Activated CD8-positive, alpha-beta T cell treated with anti-CD3 and anti-CD28 coated beads for 36 hours (primary cell): ENCODE measurements at regions not wholly inside any gene's neighbourhood (a gene's known extent, or its start where the extent isn't known, plus 50 kb on each side); places are given as distances from the start of the nearest gene placed in this dataset.
"Not testable (repeated sequence)": the region's sequence is repeated elsewhere in the genome, so short reads cannot be mapped to it uniquely, and the experiment has no call there.

ENCODE experiments used
- ATAC-seq: fragments of 200-7000 bp; cut with Tn5 transposase; one replicate; pipeline ENCODE4 v1.10.0; 2021; ENCODE audit warnings: mild to moderate bottlenecking, moderate library complexity
- CTCF ChIA-PET: fragments of 350-600 bp; sonication (Branson Sonifier 250); formaldehyde crosslinking; loops from one replicate; lab custom pipeline; 2021; ENCODE audit warnings: antibody characterized with exemption; lab: Charles Lee
- POLR2A ChIA-PET: fragments of 350-600 bp; sonication (Branson Sonifier 250); formaldehyde crosslinking; loops from one replicate; lab custom pipeline; 2021; ENCODE audit warnings: antibody characterized with exemption; lab: Charles Lee
- DNase-seq: peaks from one replicate; pipeline ENCODE4 v3.0.0-alpha.2; 2020
- H3K27ac Mint-ChIP-seq: one replicate; pipeline ENCODE4 v1.8.0; 2021; ENCODE audit warnings: mild to moderate bottlenecking, mixed read lengths
- H3K27me3 Mint-ChIP-seq: one replicate; pipeline ENCODE4 v1.8.0; 2021; ENCODE audit warnings: mixed read lengths
- H3K36me3 Mint-ChIP-seq: one replicate; pipeline ENCODE4 v1.8.0; 2021; ENCODE audit warnings: low read depth, mixed read lengths
- H3K4me1 Mint-ChIP-seq: one replicate; pipeline ENCODE4 v1.8.0; 2021; ENCODE audit warnings: low read depth, mixed read lengths
- H3K4me3 Mint-ChIP-seq: one replicate; pipeline ENCODE4 v1.8.0; 2021; ENCODE audit warnings: mild to moderate bottlenecking, moderate library complexity, mixed read lengths
- H3K9me3 Mint-ChIP-seq: one replicate; pipeline ENCODE4 v1.8.0; 2021; ENCODE audit warnings: mixed read lengths
- intact Hi-C: fragments of 100-400 bp; cut with micrococcal nuclease; formaldehyde crosslinking; loops from one replicate; pipeline ENCODE4 v1.10.0; 2022
- TF ChIP-seq, protein P1 (sequence below): fragments of 200-600 bp; IDR thresholded peaks from one replicate; pipeline ENCODE4 v1.8.0; 2022; ENCODE audit warnings: antibody characterized with exemption, mild to moderate bottlenecking

DNA sequence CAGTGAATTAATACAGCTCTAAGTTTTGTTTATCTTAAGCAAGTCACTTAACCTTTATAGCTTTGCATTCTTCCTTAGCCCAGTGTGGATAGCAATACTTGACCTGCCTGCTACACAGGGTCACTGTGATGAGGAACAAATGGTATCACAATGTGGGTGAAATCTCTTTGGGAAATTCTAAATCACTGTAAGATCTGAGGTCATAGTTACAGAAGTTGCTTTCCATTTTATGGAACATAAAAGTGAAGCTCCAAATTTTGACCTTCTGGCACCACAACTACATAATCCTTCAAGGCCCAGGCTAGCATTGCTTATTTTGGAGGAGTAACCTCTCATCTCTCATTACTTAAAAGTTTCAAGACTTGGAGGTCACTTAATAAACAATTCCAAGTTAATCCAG, 227.7 kb downstream of the USP46 start:
- ATAC-seq = no peak
- H3K9me3 Mint-ChIP-seq = no peaks in the 10 kb centered on the region
- ChIA-PET POLR2A (no interaction called here), CTCF (no interaction called here)
- DNase-seq = no peak
- H3K36me3 Mint-ChIP-seq = no peaks in the 10 kb centered on the region
- H3K4me3 Mint-ChIP-seq = no peak overlapping the region
- H3K27me3 Mint-ChIP-seq = peaks cover 6% of the 10 kb centered on the region
- no peak overlapping the region for H3K27ac Mint-ChIP-seq
- no peaks in the 10 kb centered on the region for H3K4me1 Mint-ChIP-seq
- TF ChIP-seq, protein P1, sequence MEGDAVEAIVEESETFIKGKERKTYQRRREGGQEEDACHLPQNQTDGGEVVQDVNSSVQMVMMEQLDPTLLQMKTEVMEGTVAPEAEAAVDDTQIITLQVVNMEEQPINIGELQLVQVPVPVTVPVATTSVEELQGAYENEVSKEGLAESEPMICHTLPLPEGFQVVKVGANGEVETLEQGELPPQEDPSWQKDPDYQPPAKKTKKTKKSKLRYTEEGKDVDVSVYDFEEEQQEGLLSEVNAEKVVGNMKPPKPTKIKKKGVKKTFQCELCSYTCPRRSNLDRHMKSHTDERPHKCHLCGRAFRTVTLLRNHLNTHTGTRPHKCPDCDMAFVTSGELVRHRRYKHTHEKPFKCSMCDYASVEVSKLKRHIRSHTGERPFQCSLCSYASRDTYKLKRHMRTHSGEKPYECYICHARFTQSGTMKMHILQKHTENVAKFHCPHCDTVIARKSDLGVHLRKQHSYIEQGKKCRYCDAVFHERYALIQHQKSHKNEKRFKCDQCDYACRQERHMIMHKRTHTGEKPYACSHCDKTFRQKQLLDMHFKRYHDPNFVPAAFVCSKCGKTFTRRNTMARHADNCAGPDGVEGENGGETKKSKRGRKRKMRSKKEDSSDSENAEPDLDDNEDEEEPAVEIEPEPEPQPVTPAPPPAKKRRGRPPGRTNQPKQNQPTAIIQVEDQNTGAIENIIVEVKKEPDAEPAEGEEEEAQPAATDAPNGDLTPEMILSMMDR = no peak
- intact Hi-C loops = no loop called here

DNA sequence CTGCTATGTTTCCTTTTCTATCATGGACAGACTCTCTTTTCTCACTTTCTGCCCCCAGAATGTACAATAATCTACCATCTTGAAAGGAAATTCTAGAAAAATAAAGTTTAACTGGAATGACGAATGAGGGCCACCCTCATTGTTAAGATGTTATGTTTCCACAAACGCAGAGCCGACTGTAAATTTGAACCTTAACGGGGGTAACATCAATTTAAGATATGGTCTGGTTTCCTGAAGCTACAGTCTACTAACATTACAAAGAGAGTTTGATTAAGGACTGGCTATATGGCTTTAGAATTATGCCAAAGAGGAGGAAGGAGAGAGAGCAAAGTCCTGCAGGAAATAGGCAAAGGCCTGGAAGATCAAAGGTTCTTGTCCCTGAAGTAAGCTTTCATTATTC, 227.2 kb downstream of the USP46 start:
- Mint-ChIP-seq H3K27me3 (peaks cover 7% of the 10 kb centered on the region), H3K4me1 (no peaks in the 10 kb centered on the region), H3K36me3 (no peaks in the 10 kb centered on the region), H3K27ac (no peak overlapping the region), H3K9me3 (no peaks in the 10 kb centered on the region), H3K4me3 (no peak overlapping the region)
- no peak for ATAC-seq
- DNase-seq = no peak
- CTCF ChIA-PET = no interaction called here
- intact Hi-C loops = no loop called here
- POLR2A ChIA-PET = no interaction called here
- TF ChIP-seq, protein P1 = no peak

DNA sequence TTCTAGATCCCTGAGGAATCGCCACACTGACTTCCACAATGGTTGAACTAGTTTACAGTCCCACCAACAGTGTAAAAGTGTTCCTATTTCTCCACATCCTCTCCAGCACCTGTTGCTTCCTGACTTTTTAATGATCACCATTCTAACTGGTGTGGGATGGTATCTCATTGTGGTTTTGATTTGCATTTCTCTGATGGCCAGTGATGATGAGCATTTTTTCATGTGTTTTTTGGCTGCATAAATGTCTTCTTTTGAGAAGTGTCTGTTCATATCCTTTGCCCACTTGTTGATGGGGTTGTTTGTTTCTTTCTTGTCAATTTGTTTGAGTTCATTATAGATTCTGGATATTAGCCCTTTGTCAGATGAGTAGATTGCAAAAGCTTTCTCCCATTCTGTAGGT, 216.6 kb downstream of the USP46 start:
- intact Hi-C loops, H3K27ac Mint-ChIP-seq, H3K36me3 Mint-ChIP-seq, H3K9me3 Mint-ChIP-seq, ATAC-seq, H3K27me3 Mint-ChIP-seq, DNase-seq, POLR2A ChIA-PET, H3K4me1 Mint-ChIP-seq, CTCF ChIA-PET, H3K4me3 Mint-ChIP-seq: not testable (repeated sequence)

DNA sequence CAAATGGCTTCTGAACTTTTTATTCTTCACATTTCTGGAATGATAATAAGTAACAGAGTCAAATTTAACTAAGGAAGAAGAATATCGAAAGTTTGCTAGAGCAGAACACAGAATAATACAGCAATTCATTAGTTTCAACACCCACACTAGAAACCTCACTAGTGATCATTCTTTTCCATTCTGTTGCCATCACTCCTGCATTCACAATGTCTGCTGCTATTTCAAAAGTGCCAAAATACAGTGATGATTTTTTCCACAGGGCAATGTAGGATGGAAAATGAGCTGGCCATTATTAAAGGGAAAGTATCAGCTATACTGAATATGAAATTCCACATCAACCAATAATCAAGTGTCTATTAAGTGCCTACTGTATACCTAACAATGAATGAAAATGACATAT, 186.7 kb downstream of the USP46 start:
- ATAC-seq (no peak), DNase-seq (no peak)
- ChIA-PET POLR2A (no interaction called here), CTCF (no interaction called here)
- no peak overlapping the region for H3K27ac Mint-ChIP-seq
- TF ChIP-seq, protein P1 = no peak
- H3K4me3 Mint-ChIP-seq = no peak overlapping the region
- no peaks in the 10 kb centered on the region for H3K36me3 Mint-ChIP-seq
- no peaks in the 10 kb centered on the region for H3K4me1 Mint-ChIP-seq
- intact Hi-C loops = no loop called here
- H3K9me3 Mint-ChIP-seq = peaks cover 2% of the 10 kb centered on the region
- H3K27me3 Mint-ChIP-seq = peaks cover 2% of the 10 kb centered on the region

DNA sequence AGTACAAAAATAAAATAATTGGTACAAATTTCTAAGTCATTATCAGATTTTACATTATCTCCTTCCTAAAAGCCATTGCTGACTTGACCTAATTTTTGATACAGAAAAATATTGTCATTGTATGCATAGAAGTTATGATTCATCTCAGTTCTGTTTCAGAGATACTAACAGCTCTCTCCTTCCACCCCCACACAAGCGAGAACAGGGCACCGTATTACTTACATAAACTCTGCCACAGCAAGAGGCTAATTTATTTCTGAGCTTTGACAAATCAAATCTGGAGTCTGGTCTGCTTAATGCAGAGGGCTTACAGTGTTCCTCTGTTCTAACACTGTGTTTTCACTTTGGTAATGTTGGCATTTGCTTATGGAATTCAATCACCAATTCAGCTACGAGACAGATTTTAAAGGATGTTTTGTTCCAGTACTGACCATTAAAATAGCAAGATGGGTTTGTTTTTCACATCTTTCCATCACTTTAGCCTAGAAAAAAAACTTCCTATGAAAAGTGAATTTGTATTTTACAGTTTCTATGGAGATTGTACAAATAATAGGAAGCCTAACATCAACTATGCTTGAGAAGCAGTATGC, 181.8 kb downstream of the USP46 start:
- H3K27ac Mint-ChIP-seq = no peak overlapping the region
- CTCF ChIA-PET = no interaction called here
- no peaks in the 10 kb centered on the region for H3K36me3 Mint-ChIP-seq
- POLR2A ChIA-PET = no interaction called here
- intact Hi-C loops = no loop called here
- H3K4me3 Mint-ChIP-seq = no peak overlapping the region
- no peak for ATAC-seq
- peaks cover 2% of the 10 kb centered on the region for H3K9me3 Mint-ChIP-seq
- H3K4me1 Mint-ChIP-seq = no peaks in the 10 kb centered on the region
- DNase-seq = no peak
- TF ChIP-seq, protein P1 = no peak
- H3K27me3 Mint-ChIP-seq = peaks cover 2% of the 10 kb centered on the region
